Progenitor cell of endocrine pancreas (in vitro differentiated cells): ENCODE measurements at regions not wholly inside any gene's neighbourhood (a gene's known extent, or its start where the extent isn't known, plus 50 kb on each side); places are given as distances from the start of the nearest gene placed in this dataset.

Experiments
- DNase-seq: peaks from one replicate; pipeline ENCODE4 v3.0.0; 2021; ENCODE audit warnings: low spot score; ENCODE audit not compliant: unreplicated experiment
- H3K27ac Mint-ChIP-seq: 2 replicates; pipeline ENCODE4 v1.8.0; 2021; ENCODE audit warnings: mild to moderate bottlenecking, moderate library complexity, mixed read lengths
- H3K27me3 Mint-ChIP-seq: 2 replicates; pipeline ENCODE4 v1.8.0; 2021; ENCODE audit warnings: mixed read lengths
- H3K36me3 Mint-ChIP-seq: 2 replicates; pipeline ENCODE4 v1.8.0; 2022; ENCODE audit warnings: mixed read lengths; ENCODE audit not compliant: insufficient read depth
- H3K4me1 Mint-ChIP-seq: 2 replicates; pipeline ENCODE4 v1.8.0; 2021; ENCODE audit warnings: low read depth, mixed read lengths
- H3K4me3 Mint-ChIP-seq: 2 replicates; pipeline ENCODE4 v1.8.0; 2021; ENCODE audit warnings: low read depth, mild to moderate bottlenecking, moderate library complexity, mixed read lengths
- H3K9me3 Mint-ChIP-seq: 2 replicates; pipeline ENCODE4 v1.8.0; 2021; ENCODE audit warnings: low read depth, mixed read lengths
- CTCF ChIP-seq: fragments of 200-600 bp; sonication (generic); IDR thresholded peaks from one replicate; pipeline ENCODE4 v1.5.0; 2021; ENCODE audit warnings: antibody characterized with exemption, mild to moderate bottlenecking; ENCODE audit not compliant: unreplicated experiment

- TF ChIP-seq CTCF: no peak
- Mint-ChIP-seq H3K27me3 (no peaks in the 10 kb centered on the region), H3K4me3 (no peak overlapping the region), H3K4me1 (no peaks in the 10 kb centered on the region), H3K27ac (no peak overlapping the region), H3K36me3 (no peaks in the 10 kb centered on the region), H3K9me3 (peaks cover 12% of the 10 kb centered on the region)
- DNase-seq: no peak
These were observed 87.4 kb upstream of the LRRC3B start for GRCh38 chr3:26535151-26535550.

- H3K36me3 Mint-ChIP-seq: no peaks in the 10 kb centered on the region
- no peaks in the 10 kb centered on the region for H3K4me1 Mint-ChIP-seq
- no peak overlapping the region for H3K4me3 Mint-ChIP-seq
- no peaks in the 10 kb centered on the region for H3K27me3 Mint-ChIP-seq
- no peak overlapping the region for H3K27ac Mint-ChIP-seq
- no peak for DNase-seq
- no peak for TF ChIP-seq CTCF
- peaks cover 6% of the 10 kb centered on the region for H3K9me3 Mint-ChIP-seq
These were observed 85.6 kb upstream of the LRRC3B start for GRCh38 chr3:26536955-26537354.

- Mint-ChIP-seq H3K4me3 (no peak overlapping the region), H3K36me3 (no peaks in the 10 kb centered on the region), H3K27me3 (no peaks in the 10 kb centered on the region), H3K27ac (no peak overlapping the region), H3K9me3 (no peaks in the 10 kb centered on the region), H3K4me1 (peaks cover 2% of the 10 kb centered on the region)
- no peak for DNase-seq
- no peak for TF ChIP-seq CTCF
These were observed 72.2 kb upstream of the LRRC3B start for GRCh38 chr3:26550413-26550812.

- H3K27ac Mint-ChIP-seq: no peak overlapping the region
- H3K9me3 Mint-ChIP-seq: no peaks in the 10 kb centered on the region
- no peaks in the 10 kb centered on the region for H3K27me3 Mint-ChIP-seq
- H3K36me3 Mint-ChIP-seq: no peaks in the 10 kb centered on the region
- no peak overlapping the region for H3K4me3 Mint-ChIP-seq
- no peak for DNase-seq
- peaks cover 4% of the 10 kb centered on the region for H3K4me1 Mint-ChIP-seq
- TF ChIP-seq CTCF: no peak
These were observed 65.9 kb upstream of the LRRC3B start for GRCh38 chr3:26556637-26557036.

GRCh38 chr3:26558257-26558656, 64.3 kb upstream of the LRRC3B start:
- H3K4me1 Mint-ChIP-seq: peaks cover 4% of the 10 kb centered on the region
- DNase-seq: no peak

More at GRCh38 chr3:26558257-26558656, 64.3 kb upstream of the LRRC3B start:
- Mint-ChIP-seq H3K9me3 (no peaks in the 10 kb centered on the region), H3K36me3 (no peaks in the 10 kb centered on the region), H3K27me3 (no peaks in the 10 kb centered on the region), H3K27ac (no peak overlapping the region), H3K4me3 (no peak overlapping the region)
- TF ChIP-seq CTCF: no peak
